ENCODE measurements at regions not wholly inside any gene's neighbourhood (a gene's known extent, or its start where the extent isn't known, plus 50 kb on each side); places are given as distances from the start of the nearest gene placed in this dataset.

- Histone ChIP-seq H3K4me3 (no peak overlapping the region), H3K9me3 (no peaks in the 10 kb centered on the region), H3K27ac (no peak overlapping the region), H3K36me3 (ENCODE audit: low read depth, missing control alignments) (no peaks in the 10 kb centered on the region), H3K4me1 (no peaks in the 10 kb centered on the region), H3K27me3 (no peaks in the 10 kb centered on the region)
- no peak for DNase-seq
- TF ChIP-seq POLR2A (IDR thresholded peaks at IDR 0.05), result no peak
- TF ChIP-seq CTCF (IDR thresholded peaks at IDR 0.05), result no peak
- 35 to 62% methylated on average over 3 of the region's 3 CpGs for WGBS, 2 donors
- intact Hi-C loops (cut with DNase I; ENCODE audit: low total_unique reads), result no loop called here
Observed at GRCh38 chr6:80907831-80908230, 801.4 kb downstream of the BCKDHB start.

GRCh38 chr6:80903711-80904110 is 797.2 kb downstream of the BCKDHB start:
- H3K4me1 ChIP-seq, result no peaks in the 10 kb centered on the region
- no peak for DNase-seq
- intact Hi-C loops (cut with DNase I; ENCODE audit: low total_unique reads), result no loop called here
- TF ChIP-seq POLR2A (IDR thresholded peaks at IDR 0.05) (no peak), CTCF (IDR thresholded peaks at IDR 0.05) (no peak)
- H3K4me3 ChIP-seq, result no peak overlapping the region
- H3K27me3 ChIP-seq, result no peaks in the 10 kb centered on the region
- no peaks in the 10 kb centered on the region for H3K9me3 ChIP-seq
- H3K27ac ChIP-seq, result no peak overlapping the region
- no peaks in the 10 kb centered on the region for H3K36me3 ChIP-seq (ENCODE audit: low read depth, missing control alignments)

DNA sequence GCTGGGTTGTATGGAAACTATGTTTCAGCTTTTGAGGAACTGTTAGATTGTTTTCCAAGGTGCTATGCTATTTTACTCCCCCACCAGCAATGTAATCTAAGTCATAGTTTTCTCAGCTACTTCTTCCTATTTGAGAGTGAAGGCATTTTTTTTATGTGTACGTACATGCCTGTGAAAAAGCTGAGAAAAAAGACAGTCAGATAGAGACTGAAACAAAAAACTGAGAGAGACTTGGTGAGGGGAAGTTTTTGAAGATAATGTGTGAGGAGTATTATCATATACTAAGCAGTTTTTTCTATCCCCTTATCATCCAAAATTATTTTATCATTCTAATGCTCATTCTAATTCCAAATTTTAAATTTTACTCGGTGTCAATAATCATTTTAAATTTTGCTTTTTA is 780.0 kb downstream of the BCKDHB start:
- WGBS, 2 donors, result 58 to 69% methylated on average over 2 of the region's 2 CpGs
- intact Hi-C loops (cut with DNase I; ENCODE audit: low total_unique reads), result no loop called here
- Histone ChIP-seq H3K27me3 (no peaks in the 10 kb centered on the region), H3K4me3 (no peak overlapping the region), H3K27ac (no peak overlapping the region), H3K36me3 (ENCODE audit: low read depth, missing control alignments) (no peaks in the 10 kb centered on the region), H3K4me1 (no peaks in the 10 kb centered on the region), H3K9me3 (no peaks in the 10 kb centered on the region)
- TF ChIP-seq CTCF (IDR thresholded peaks at IDR 0.05), result no peak
- TF ChIP-seq POLR2A (IDR thresholded peaks at IDR 0.05), result no peak
- no peak for DNase-seq

GRCh38 chr6:80872951-80873308 is 766.5 kb downstream of the BCKDHB start:
- no peak for DNase-seq
- Histone ChIP-seq H3K4me3 (no peak overlapping the region), H3K27ac (peak overlapping the region in 1 of 2 donors; percentile 28), H3K9me3 (no peaks in the 10 kb centered on the region), H3K4me1 (no peaks in the 10 kb centered on the region), H3K27me3 (no peaks in the 10 kb centered on the region), H3K36me3 (ENCODE audit: low read depth, missing control alignments) (no peaks in the 10 kb centered on the region)
- 49 to 57% methylated on average over 1 of the region's 1 CpG for WGBS, 2 donors
- no peak for TF ChIP-seq CTCF (IDR thresholded peaks at IDR 0.05)
- no peak for TF ChIP-seq POLR2A (IDR thresholded peaks at IDR 0.05)
- intact Hi-C loops (cut with DNase I; ENCODE audit: low total_unique reads), result no loop called here

DNA sequence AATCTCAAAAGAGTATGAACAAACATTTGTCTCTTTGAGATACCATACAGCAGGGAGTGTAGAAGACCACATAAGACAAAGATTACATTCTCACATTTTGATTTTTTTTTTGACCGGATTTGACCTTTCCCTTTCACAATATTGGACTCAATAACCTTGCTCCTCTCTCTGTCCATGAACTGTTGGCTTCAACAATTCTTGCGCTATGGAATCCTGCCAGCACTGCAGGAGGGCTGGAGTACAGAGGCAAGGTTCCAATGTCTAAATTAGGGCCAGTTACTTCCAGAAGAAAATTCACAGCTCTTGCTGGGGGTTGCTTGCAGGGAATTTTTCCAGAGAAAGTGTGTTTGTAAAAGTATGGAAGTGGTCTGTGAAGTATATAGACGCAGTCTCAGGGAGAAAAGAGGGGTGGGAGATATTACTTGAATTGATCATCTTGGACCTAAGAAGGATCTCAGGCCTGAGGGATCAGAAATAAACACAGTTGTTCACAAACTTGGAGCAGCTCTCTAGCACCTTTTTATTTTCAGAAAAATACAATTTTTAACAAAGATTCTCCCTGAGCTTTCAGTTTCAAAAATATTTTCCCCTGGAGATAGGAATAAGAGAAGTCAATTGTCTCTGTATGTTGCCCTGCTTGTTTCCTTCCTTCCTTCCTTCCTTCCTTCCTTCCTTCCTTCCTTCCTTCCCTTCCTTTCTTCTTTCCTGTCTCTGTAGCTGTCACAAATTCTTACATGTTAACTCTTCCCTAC is 765.9 kb downstream of the BCKDHB start:
- TF ChIP-seq CTCF (IDR thresholded peaks at IDR 0.05) (no peak), POLR2A (IDR thresholded peaks at IDR 0.05) (no peak)
- no peaks in the 10 kb centered on the region for H3K4me1 ChIP-seq
- intact Hi-C loops (cut with DNase I; ENCODE audit: low total_unique reads), result no loop called here
- DNase-seq, result peak; percentile 63
- no peaks in the 10 kb centered on the region for H3K36me3 ChIP-seq (ENCODE audit: low read depth, missing control alignments)
- H3K27ac ChIP-seq, result peak overlapping the region in 1 of 2 donors; percentile 28
- H3K9me3 ChIP-seq, result no peaks in the 10 kb centered on the region
- WGBS, 2 donors, result 38 to 42% methylated on average over 3 of the region's 3 CpGs
- H3K27me3 ChIP-seq, result no peaks in the 10 kb centered on the region
- H3K4me3 ChIP-seq, result no peak overlapping the region

All from testis (tissue), 2 donors.